ENCODE measurements at regions not wholly inside any gene's neighbourhood (a gene's known extent, or its start where the extent isn't known, plus 50 kb on each side); places are given as distances from the start of the nearest gene placed in this dataset.
"Not testable (repeated sequence)": the region's sequence is repeated elsewhere in the genome, so short reads cannot be mapped to it uniquely, and the experiment has no call there.

DNA sequence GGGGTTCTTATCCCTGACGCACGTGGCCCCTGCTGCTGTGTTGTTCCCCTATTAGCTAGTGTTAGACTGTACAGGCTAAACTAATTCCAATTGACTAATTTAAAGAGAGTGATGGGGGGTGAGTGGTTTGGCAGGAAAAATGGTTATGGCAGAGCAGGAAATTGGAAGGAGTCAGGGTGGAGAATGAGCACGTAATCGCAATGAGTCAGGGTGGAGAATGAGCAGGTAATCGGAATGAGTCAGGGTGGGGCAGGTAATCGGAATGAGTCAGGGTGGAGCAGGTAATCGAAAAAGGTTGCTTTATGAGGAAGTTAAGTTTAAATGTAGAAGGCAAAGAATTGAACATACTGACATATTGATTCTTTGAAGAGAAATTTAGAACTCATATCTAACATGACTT, 1002.6 kb upstream of the HS3ST1 start:
- WGBS (ENCODE audit: insufficient coverage, low coverage, missing lambda C conversion rate) = 0% methylated on average over 6 of the region's 7 CpGs
- in situ Hi-C loops (cut with MboI); H3K36me3 ChIP-seq (ENCODE audit: control insufficient read depth, insufficient read depth, low read length); H3K9ac ChIP-seq (ENCODE audit: insufficient read depth in 1 of 2, low read depth in 2 of 2, low read length in 2 of 2); H3K79me2 ChIP-seq (ENCODE audit: control insufficient read depth, insufficient read depth, low read length); POLR2A ChIA-PET; H3K9me3 ChIP-seq (replicated peaks; ENCODE audit: control insufficient read depth, insufficient read depth, low read depth, low read length); ATAC-seq; CTCF ChIA-PET (ENCODE audit: low intra/inter-chr PET ratio); H3K27ac ChIP-seq (ENCODE audit: extremely low read depth, low read depth, low read length); H3K27me3 ChIP-seq (ENCODE audit: control insufficient read depth in 2 of 2, insufficient read depth in 2 of 2, low read length in 2 of 2); H3K9me1 ChIP-seq (ENCODE audit: control insufficient read depth, insufficient read depth, low read length); intact Hi-C loops (cut with micrococcal nuclease); H3K4me3 ChIP-seq; BruUV-seq (replicated peaks); H3K4me1 ChIP-seq (replicated peaks in 1 of 2; ENCODE audit: control insufficient read depth in 2 of 2, insufficient read depth in 2 of 2, low read length in 2 of 2); H2AFZ ChIP-seq (ENCODE audit: low read depth, low read length); DNase-seq (ENCODE audit: extremely low read depth in 1 of 4, low spot score in 3 of 4); FAIRE-seq; H3K4me2 ChIP-seq (ENCODE audit: insufficient read depth, low read length); H4K20me1 ChIP-seq (replicated peaks; ENCODE audit: control insufficient read depth, insufficient read depth, low read length): not testable (repeated sequence)

DNA sequence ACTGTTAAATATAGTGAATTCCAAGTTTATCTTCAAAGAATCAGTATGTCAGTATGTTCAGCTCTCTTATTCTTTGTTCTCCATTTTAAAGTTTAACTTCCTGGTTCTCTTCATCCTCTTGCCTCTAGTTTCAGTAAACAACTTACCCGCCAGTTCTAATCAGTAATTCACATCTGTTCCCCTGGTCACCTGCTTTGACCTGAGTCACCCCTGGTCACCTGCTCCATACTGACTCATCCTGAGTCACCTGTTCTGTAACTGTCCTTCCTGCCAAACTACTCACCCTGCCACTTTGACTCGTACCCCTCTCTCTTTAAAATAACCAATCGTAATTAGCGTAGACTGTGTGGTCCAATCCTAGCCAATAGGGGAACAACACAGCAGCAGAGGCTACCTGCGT, 992.7 kb upstream of the HS3ST1 start:
- FAIRE-seq = no peak
- Histone ChIP-seq H3K79me2 (ENCODE audit: control insufficient read depth, insufficient read depth, low read length) (no peaks in the 10 kb centered on the region), H4K20me1 (replicated peaks; ENCODE audit: control insufficient read depth, insufficient read depth, low read length) (no peaks in the 10 kb centered on the region), H3K27me3 (ENCODE audit: control insufficient read depth in 2 of 2, insufficient read depth in 2 of 2, low read length in 2 of 2) (no peaks in the 10 kb centered on the region), H3K9ac (ENCODE audit: insufficient read depth in 1 of 2, low read depth in 2 of 2, low read length in 2 of 2) (no peak overlapping the region), H3K9me1 (ENCODE audit: control insufficient read depth, insufficient read depth, low read length) (no peaks in the 10 kb centered on the region), H3K36me3 (ENCODE audit: control insufficient read depth, insufficient read depth, low read length) (no peaks in the 10 kb centered on the region), H3K4me3 (no peak overlapping the region), H3K4me2 (ENCODE audit: insufficient read depth, low read length) (no peak overlapping the region), H2AFZ (ENCODE audit: low read depth, low read length) (no peak overlapping the region), H3K4me1 (replicated peaks in 1 of 2; ENCODE audit: control insufficient read depth in 2 of 2, insufficient read depth in 2 of 2, low read length in 2 of 2) (no peaks in the 10 kb centered on the region), H3K9me3 (replicated peaks; ENCODE audit: control insufficient read depth, insufficient read depth, low read depth, low read length) (0 out of 2 replicates have a peak, but pooled peaks cover 2% of the 10 kb centered on the region), H3K27ac (ENCODE audit: extremely low read depth, low read depth, low read length) (no peak overlapping the region)
- CTCF ChIA-PET (ENCODE audit: low intra/inter-chr PET ratio) = no interaction called here
- no peak for ATAC-seq
- POLR2A ChIA-PET = no interaction called here
- no TSS peak for BruUV-seq (replicated peaks)
- in situ Hi-C loops (cut with MboI) (no loop called here), intact Hi-C loops (cut with micrococcal nuclease) (loop anchor here (5.0 kb wide), 1 partner anchor 649 kb away; no protein-coding TSS in a partner anchor)
- whole genome bisulfite sequencing (ENCODE audit: insufficient coverage, low coverage, missing lambda C conversion rate) = 0% methylated on average over 5 of the region's 5 CpGs
- no peak for DNase-seq (ENCODE audit: extremely low read depth in 1 of 4, low spot score in 3 of 4)
- TF ChIP-seq ZFP30 (CRISPR knock-in tag; IDR thresholded peaks at IDR 0.05; ENCODE audit: borderline replicate concordance) (no peak), ARHGAP35 (IDR thresholded peaks at IDR 0.05; ENCODE audit: partially characterized antibody) (no peak), TAF1 (IDR thresholded peaks at IDR 0.05; ENCODE audit: control insufficient read depth, extremely low read depth, insufficient read depth, low read length, severe bottlenecking) (no peak), ZNF668 (CRISPR knock-in tag; IDR thresholded peaks at IDR 0.05) (no peak), EP300 (IDR thresholded peaks at IDR 0.05; ENCODE audit: low read length) (no peak), ZNF561 (CRISPR knock-in tag; conservative IDR thresholded peaks at IDR 0.05) (no peak), OTX1 (CRISPR knock-in tag; IDR thresholded peaks at IDR 0.05) (no peak), BRD4 (IDR thresholded peaks at IDR 0.05) (no peak)
- TF ChIP-seq, protein P1, sequence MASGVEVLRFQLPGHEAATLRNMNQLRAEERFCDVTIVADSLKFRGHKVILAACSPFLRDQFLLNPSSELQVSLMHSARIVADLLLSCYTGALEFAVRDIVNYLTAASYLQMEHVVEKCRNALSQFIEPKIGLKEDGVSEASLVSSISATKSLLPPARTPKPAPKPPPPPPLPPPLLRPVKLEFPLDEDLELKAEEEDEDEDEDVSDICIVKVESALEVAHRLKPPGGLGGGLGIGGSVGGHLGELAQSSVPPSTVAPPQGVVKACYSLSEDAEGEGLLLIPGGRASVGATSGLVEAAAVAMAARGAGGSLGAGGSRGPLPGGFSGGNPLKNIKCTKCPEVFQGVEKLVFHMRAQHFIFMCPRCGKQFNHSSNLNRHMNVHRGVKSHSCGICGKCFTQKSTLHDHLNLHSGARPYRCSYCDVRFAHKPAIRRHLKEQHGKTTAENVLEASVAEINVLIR (CRISPR knock-in tag; IDR thresholded peaks at IDR 0.05) = no peak
- TF ChIP-seq, protein P2, sequence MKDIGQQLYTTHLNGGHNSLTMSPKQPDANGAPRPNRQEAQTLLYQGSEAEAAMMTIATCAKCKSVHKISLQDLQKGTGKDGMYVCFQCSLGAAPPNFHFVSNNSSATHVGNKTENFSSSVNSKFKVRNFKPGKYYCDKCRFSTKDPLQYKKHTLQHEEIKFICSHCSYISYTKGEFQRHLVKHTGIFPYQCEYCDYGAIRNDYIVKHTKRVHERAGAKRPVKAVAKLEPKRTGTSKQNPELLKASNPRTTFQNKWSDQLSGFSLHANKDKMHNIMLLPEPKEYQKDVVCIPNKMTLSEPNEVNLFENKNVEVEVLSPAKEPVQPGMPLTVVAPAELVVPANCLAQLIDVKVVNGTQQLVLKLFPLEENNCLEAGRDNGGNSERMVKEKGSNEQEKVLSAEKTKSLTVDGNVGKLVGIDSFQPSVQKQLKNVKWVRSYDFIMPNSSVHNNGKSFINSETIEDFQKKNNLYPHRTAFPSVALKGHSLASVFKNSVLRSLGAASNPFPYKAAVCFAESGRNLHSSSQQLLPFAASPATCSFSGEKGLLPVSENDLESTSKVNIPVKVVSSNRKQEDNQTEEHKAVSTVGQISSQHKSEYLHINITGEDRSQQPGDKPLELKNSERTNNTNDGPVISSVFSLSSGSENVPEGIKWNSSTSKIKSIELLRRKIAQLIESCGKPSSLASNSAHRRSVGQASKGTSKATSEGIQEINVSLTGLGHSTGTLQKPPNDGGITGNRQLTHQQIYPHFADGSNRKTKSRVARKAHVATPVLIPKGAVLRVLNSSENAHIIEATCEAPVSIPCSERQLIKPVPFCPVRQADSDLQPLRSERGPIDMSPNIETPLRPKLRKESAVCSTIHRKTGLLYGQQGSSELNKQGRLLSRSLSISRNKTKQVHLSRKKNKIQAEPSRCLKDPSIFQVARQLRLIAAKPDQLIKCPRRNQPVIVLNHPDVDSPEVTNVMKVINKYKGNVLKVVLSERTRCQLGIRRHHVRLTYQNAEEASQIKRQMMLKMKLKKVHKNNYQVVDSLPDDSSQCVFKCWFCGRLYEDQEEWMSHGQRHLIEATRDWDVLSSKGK (CRISPR knock-in tag; IDR thresholded peaks at IDR 0.05) = no peak
- TF ChIP-seq, protein P3, sequence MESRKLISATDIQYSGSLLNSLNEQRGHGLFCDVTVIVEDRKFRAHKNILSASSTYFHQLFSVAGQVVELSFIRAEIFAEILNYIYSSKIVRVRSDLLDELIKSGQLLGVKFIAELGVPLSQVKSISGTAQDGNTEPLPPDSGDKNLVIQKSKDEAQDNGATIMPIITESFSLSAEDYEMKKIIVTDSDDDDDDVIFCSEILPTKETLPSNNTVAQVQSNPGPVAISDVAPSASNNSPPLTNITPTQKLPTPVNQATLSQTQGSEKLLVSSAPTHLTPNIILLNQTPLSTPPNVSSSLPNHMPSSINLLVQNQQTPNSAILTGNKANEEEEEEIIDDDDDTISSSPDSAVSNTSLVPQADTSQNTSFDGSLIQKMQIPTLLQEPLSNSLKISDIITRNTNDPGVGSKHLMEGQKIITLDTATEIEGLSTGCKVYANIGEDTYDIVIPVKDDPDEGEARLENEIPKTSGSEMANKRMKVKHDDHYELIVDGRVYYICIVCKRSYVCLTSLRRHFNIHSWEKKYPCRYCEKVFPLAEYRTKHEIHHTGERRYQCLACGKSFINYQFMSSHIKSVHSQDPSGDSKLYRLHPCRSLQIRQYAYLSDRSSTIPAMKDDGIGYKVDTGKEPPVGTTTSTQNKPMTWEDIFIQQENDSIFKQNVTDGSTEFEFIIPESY (CRISPR knock-in tag; IDR thresholded peaks at IDR 0.05) = no peak

All from K562 (cell line).